ENCODE measurements at regions not wholly inside any gene's neighbourhood (a gene's known extent, or its start where the extent isn't known, plus 50 kb on each side); places are given as distances from the start of the nearest gene placed in this dataset.

DNA sequence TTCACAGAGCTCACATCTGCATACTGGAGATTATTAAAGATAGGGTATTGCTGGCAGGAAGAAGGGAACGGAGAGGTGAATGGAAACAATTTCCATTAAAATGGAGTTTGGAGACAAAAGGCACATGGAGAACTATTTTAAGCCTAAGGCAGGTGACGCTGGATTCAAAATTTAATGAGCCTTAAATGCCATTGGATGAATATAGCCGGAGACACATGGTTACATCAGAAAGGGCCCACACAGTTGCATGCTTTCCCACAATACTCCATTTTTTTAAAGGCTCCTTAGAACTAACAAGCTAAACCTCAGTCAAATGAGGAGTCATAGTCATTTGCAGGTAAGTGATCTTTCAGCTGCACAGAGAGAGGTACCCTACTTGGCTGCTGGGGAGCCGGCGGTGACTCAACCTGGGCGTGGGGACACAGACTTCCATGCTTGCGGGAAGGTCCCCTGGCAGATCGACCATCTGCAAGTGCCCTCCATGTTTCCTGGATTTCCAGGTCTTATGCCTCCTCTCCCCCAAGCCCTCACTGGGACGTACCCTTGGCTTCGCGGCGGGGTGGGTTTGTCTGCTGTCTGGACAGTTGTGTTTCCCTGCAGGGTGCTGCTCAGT is 259.2 kb downstream of the CBLN1 start:
- no peak for DNase-seq

DNA sequence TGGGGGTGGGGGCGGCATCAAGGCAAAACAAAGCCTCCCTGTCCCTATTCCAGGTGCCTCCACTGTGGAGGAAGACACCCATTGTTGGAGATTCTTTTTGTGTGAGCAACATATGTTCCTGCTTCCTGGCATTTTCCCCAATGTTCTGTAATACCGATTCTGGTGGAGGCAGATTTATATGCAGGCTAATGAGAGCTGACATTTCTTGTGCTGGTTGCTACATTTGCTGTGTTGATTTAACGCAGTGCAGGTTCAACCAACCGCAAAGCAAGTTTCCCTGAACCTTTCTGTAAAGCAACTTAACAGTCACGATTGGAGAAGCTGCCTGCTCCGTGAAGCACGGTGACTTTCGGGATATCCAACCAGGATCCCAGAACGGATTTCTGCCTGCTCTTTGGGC is 260.5 kb downstream of the CBLN1 start:
- DNase-seq = no peak

DNA sequence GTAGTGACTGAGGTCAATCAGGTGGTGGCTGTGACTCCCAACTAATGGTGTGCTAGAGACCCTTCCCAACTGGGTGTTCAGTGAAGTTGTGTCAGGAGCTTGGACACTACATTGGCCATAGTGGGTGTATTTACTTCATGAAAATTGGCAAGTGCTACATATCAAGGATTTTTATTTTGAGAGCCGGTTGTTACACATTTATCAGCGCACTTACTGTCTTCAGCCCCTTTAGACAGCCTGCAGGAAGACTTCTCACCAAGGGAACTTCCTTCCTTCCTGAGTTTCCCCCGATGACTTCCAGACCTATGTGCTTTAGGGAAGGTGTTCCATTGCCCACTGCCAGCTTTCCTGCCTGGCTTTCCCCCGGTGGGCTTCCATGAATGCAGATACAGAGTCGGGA is 261.2 kb downstream of the CBLN1 start:
- no peak for DNase-seq

DNA sequence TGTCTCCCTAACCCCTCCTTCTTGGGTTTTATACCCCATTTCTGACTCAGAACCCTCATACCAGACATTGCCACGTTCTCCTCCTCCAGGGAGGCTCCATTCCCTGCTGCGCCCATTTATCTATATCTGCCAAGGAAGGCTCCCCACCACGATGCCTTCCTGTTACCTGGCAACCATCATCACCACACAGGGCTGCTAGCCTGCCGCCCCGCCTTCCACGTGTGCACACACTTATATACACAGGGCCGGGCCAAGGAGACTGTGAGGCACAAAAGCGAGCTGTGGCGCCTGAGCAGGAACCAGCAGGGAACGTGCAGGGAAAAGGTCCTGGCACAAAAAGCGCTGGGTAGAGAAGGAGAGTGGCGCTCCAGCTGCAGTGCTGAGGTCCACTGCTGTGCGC is 261.8 kb downstream of the CBLN1 start:
- DNase-seq = no peak

DNA sequence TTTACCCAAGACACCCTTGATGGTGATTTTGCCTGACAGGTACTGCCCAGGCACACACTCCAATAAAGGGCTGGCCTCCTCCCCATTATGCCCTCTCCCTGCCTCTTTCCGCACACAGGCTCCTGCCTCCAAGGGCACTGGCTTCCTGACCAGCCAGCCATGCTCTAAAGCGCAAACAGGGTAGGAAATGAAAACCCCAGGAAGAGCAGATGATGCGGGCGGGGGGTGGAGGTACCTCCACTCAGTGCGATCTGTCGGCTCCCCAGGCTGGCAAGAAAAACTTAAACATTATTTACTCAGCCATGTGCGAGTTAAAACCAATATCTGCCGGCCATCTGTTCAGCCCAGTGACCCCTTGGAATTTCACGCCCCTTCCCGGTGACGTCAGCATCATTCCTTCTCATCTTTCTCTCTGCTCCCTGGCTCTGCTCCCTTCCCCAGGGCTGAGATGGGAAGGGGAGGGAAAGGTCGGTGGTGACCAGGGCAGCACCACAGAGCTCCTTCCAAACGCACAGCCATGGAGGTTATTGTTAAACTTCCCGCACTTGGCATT is 262.5 kb downstream of the CBLN1 start:
- no peak for DNase-seq

DNA sequence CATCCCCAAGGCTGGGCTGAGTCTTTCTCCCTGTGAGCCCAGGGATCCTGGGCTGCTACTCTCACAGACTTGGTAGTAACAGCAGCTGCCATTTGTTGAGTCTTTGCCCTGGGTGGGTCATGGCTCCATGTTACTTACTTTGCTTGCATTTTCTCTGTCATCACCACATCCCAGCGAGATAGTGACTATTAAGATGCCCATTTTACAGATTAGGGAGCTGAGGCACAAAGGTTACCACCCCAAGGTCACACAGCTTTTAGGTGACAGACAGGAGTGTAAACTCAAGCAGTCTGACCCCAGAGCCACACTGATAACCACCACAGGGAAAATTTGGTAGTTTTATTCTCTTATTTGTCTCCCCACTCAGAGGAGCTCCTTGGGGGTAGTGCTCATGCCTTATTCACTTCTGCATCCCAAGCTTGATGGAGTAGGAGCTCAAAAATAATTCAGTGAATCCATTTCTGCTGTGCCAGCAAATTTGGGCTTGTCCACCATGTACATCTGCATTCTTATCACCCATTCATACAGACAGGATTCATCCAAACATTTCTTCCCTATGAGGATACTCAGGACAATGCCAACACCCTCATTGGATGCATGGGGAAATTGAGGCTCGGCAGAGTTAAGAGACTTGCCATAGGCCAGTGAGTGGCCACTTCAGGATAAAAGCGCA is 263.2 kb downstream of the CBLN1 start:
- no peak for DNase-seq

DNA sequence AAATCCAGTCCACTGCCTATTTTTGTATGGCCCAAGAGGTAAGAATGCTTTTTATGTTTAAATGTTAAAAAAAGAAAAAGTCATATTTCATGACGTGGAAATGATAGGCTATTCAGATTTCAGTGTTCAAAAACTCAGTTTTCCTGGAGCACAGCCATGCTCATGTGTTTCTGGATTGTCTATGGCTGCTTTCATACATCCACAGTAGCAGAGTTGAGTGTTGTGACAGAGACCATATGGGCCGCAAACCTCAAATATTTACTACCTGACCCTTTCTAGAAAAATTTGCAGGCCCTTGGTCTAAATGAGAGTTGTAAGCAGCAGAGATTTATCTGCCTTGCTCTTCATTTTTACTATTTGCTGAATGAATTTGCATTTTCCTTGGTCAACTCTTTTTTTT is 264.1 kb downstream of the CBLN1 start:
- no peak for DNase-seq

DNA sequence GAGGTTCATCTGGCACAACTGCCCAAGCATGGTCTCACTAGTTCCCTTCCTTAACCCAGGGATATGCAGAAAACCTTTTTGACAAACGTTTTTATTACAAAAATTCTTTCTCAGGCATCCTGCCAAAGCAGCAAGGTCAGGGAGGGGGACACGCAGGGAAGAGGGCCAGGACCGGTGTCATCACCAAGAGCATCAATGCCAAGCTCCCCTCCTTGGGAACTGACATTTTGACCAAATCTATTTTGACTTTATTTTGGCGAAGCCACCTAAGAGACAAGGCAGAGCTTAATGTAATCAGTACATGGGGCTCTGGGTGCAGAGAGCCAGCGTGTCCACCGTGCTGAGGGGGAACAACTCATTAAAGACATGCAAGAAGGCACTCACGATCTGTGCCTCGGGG is 265.2 kb downstream of the CBLN1 start:
- DNase-seq = no peak

DNA sequence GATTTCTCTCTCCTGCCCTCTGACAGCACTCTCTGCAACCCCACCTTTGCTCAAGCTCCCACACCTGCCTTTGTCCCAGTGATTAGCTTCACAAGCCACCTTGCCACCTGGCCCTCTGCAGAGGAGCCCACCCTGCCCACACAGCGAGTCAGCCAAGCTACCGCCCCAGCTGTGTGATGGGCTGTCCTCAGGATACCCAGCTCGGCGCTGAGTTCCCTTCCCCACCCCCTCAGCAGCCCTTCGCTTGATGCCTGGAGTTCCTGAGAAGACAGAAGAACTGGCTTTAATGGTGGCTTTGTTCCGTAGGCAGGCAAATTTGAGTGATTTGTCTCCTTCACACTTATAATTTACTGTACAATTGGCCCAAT is 266.4 kb downstream of the CBLN1 start:
- DNase-seq = no peak

DNA sequence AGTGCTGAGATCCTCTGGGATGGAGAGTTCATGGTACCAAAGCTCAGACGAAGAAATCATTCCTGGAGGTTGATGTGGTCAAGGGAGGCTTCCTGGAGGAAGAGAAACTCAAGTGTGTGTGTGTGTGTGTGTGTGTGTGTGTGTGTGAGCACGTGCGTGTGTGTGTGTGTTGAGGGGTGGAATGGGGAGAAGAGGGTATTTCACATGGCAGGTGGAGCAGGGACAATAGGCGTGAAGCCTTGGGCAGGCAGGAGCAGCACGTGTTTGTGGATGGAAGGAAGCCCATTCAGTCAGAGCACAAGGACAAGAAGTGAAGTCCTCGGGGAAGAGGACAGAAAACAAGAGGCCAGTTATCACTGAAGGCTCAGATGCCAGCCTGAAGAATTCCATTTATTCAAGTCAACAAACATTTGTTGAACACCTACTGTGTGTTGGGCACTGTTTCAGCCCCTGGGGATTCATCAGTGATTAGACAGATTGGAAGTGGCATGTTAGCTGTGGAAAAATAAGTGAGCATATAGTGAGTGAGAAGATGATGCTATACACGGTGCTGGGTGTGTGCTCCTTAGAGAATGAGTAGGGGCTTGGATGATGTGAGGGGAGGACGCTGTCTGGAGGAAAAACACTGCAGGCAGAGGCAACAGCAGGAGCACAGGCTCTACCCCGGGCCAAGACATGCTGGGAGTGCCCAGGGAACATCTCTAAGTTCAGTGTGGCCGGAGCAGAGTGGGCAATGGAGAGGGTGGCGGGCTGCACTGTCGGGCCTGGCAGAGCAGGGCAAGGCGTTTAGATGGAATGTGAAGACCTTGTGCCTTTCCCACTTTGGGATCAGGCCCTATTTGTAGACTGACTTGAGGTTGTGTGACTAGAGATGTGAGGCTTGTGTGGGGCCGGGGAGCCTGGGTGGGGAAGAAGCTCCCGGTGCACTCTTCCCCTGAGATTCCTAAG is 267.1 kb downstream of the CBLN1 start:
- no peak for DNase-seq

DNA sequence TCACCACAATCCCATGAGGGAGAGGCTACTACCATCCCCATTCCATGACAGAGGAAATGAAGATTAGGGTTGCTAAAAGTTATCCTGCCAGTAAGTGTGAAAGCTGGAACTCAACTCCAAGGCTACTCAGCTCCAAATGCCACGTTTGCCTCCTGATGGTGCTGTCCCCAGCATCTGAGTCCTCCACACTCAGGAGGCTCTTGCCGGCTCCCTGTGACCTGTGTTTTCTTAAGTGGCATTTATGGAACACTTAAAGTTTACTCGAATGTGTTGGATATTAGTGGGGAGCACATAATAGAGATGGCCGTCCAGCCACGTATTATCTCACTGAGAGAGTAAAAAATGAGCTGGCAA is 267.9 kb downstream of the CBLN1 start:
- DNase-seq = no peak

DNA sequence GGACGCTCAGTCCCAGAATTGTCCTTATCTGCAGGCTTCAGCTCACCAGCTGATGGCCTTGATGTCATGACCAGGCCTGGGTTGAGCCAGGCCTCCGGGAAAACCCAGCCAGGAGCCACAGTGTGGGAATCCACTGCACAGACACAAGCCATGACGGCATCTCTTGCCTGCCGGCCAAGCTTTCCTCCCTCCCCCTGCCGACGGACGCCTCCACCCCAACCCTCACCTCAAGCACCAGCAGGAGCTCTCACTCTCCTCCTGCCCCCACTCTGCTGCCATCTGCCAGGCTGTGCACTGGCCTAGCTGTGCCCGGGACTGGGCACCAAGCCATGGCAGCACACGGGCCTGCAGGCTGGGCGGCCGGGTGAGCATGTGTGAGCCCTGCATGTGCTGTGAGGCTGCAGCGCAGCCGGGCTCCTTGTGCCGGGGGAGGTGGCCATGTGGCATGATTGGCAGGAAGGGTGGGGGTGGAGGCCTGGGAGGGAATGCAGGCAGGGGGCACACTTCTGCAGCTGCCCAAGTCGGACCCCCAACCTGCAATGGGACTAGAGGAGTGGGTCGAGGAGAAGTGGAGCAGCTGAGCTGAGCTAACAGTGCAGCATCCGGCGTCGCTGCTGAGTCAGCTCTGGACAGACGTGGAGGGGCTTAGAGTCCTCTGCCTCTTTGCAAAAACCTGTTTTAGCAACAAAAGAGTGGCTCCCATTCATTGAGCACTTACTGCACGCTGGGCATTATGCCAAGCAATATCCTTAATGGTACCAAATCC is 268.5 kb downstream of the CBLN1 start:
- DNase-seq = no peak

DNA sequence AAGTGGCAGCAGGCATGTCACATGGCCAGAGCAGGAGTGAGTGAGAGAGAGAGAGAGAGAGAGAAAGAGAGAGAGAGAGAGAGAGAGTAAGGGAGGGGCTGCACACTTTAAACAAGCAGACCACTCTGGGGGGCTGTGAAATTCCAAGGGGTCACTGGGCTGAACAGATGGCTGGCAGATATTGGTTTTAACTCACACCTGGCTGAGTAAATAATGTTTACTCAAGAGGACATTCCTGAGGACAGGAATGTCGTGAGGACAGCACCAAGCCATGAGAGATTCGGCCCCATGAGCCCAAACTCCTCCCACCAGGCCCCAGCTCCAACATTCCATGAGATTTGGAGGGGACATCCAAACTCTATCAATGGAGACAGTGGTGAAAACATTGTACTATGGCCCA is 269.7 kb downstream of the CBLN1 start:
- DNase-seq = no peak

DNA sequence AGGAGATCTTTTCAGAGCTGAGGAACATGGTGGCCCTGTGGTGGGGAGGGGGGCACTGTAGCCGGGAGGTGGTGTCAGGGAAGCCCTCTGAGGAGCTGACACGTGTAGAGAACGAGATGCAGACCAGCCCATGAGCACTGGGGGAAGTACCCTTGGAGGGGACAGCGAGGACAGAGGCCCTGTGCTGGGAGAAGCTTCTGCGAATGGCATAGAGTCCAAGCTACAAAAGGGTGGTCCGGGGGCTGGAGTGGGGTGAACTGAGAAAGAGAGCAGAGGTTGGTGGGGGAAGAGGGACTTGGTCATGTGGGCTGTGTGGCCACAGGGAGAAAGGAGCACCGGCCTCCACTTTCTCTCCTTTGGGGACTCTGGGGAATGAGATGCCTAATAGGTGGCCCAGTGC is 270.8 kb downstream of the CBLN1 start:
- no peak for DNase-seq

DNA sequence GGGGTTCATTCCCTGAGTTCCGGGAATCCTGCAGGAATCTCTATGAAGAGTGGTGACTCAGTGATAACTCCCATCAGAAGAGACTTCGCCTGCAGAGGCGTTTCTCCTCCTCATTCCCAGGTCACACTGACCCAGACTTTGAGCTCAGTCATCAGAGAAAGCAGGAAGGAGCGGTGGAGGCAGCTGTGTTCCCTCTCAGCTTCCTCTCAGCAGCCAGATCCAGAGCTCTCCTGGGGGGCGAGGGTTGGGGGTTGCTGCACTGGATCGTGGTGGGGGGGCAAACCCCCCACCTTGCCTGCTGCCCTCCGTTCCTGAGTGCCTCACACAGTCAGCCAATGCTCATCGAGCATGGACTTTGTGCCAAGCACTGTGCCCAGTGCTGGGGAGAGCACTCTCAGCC is 271.2 kb downstream of the CBLN1 start:
- DNase-seq = no peak

DNA sequence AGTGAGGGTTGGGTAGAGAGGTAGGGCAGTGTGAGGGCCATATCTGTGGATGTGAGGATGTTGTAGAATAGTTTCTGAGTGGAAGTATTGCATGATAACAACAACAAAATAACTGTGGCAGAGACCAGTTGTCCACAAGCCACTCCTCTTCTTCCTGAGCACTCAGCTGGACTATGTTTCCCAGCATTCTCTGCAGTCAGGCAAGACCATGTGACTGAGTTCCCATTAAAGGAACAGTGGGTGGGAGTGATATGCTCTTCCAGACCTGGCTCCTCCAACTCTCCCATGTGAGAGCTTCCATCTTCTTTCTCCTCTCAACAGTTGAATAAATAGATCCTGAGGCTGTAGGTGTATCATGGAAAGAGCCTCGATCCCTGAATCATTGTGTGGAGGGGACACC is 272.4 kb downstream of the CBLN1 start:
- no peak for DNase-seq

DNA sequence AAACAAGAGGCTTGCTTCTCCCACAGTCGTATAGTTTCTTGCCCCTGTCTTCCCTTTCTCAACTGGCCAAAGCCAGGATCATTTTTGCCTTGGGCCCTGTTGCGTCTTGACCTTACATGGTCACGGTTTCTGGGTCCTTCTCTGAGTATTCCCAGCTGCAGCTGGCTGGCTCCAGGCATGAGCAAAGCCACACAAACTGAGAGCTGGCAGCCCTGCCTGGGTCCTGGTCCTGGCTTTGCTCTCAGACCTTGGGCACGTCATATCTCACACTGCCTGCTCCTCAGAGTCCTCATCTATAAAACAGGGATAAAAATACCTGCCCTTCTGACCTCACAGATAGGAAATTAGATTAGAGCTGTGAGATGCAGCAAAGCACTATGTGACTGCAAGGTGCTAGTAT is 277.6 kb downstream of the CBLN1 start:
- no peak for DNase-seq

DNA sequence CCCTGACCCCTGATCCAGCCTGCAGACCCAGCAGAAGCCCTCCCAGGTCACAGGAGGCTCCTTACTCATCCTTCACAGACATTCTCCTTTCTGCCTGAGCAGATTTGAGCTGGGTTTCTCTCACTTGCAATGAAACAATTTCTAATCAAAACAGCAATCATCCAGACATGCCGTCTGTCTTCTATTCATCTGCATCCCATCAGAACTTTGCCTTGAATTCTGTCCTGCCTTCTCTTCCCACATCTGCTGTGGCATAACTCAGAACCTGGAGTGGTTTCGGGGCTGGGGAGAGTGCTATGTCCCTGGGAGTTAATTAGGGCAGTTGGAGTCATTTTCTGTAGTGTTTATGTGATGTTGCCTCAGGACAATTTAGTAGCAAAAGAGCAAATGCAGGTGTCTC is 278.6 kb downstream of the CBLN1 start:
- no peak for DNase-seq

DNA sequence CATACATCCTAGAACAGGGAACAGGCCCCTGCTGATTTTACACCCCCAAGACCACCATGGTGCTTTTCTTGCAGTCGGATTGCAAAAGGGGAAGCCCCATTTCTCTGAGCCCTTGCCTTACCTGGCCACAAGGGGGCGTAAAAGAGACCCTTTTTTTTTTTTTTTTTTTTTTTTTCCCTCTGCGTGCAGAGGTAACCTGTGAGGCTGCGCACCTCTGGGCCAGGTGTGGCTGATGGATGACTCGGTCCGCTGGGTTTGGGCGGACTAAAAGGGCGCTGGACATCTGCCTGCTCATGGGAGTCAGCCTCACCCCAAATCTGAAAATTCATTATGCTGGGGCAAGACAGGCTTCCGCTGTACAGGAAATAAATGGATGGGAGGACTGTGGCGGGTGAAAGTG is 281.0 kb downstream of the CBLN1 start:
- no peak for DNase-seq

DNA sequence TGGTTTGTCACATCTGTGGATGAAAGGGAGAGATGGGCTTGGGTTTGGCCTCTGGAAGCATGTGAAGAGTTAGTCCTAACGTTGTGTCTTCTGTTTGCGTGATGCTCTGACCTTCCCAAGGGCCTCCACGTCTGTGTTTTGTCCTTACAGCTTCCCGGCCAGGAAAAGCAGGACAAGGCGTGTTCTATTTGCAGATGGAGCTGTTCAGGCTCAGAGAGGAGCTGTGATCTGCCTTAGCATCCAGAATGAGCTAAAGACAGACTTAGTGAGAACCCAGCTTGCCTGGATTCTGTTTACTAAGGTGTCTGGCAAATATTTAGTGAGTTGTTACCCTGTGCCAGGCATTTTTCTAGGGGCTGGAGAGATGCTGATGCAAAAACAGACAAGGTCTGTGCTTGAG is 282.1 kb downstream of the CBLN1 start:
- no peak for DNase-seq

DNA sequence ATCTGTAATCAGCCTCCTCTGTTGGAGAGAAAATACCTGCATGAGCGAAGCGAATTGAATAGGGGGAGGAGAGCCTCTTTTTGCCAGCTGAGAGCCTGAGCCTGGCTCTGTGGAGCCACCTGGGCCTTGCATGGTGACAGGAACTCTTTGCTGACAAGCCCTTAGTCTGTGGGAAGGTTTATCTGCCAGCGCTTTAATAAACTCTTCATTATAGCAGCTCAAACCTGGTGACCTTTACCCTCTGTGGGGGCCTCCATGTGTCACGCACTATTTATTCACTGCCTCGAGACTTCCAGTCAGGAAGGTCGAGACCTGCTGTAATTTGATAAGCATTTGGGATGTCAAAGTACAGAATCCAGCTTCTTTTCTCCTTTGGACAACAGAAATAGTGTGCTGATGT is 282.6 kb downstream of the CBLN1 start:
- no peak for DNase-seq

DNA sequence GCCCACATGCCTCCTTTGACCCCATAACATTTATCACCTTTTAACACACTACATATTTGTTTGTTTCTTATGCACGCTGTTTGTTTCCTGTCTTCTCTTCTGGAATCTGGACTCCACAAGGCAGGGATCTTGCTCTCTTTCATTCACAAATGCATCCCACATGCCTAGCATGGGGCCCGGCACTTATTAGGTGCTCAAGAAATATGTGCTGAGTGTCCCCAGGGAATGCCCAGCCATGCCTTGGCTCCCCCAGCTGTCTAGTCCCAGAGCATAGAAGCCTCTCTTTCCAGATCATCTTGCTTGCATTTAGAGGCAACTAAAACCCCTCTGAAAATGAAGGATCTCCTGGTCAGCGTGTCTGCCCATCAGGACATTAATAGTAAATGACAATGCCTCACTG is 283.7 kb downstream of the CBLN1 start:
- DNase-seq = no peak

DNA sequence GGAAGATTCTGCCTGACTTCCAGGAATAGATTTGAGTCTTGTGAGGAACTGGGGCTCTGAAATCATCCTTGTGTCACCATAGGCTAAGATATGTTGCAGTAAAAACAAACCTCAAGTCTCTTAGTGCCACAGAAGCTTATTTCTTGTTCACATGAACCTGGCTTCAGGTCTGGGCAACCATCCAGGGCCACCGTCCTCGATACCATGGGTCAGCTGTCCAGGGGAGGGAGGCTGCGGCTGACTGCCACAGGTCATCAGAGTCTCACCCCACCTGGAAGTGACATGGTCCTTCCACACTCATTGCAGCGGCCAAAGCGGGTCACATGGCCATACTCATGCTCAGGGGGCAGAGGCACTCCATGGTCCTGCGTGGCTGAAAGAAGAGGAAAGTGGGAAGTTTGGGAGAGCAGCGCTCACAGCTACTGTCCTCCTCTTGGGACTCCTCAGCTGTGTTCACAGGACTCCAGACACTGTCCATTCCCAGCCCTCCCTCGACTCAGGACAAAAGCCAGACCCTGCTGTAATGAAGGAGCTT is 284.5 kb downstream of the CBLN1 start:
- DNase-seq = no peak
